SK-N-SH (cell line): ENCODE measurements at regions not wholly inside any gene's neighbourhood (a gene's known extent, or its start where the extent isn't known, plus 50 kb on each side); places are given as distances from the start of the nearest gene placed in this dataset.

Source experiments
- CTCF ChIA-PET: fragments of 300-600, 350-600 bp; formaldehyde crosslinking; extraction: SDS; loops from one replicate; lab custom pipeline; 2021; lab: Yijun Ruan, JAX
- POLR2A ChIA-PET: fragments of 350-600 bp; sonication (Branson Sonifier 250); formaldehyde crosslinking; extraction: SDS; loops from one replicate; lab custom pipeline; 2020; ENCODE audit warnings: antibody characterized with exemption, inconsistent platforms; lab: Yijun Ruan, JAX
- DNase-seq: peaks from one replicate; pipeline ENCODE4 v3.0.0; 2012
- H2AFZ ChIP-seq: fragments of 200-600 bp; sonication (generic); 2 replicates; pipeline ENCODE4 v1.8.1; 2016; ENCODE audit warnings: antibody characterized with exemption, mild to moderate bottlenecking, low read depth
- H3F3A ChIP-seq: fragments of 200-600 bp; sonication (generic); replicated peaks from 2 replicates; pipeline ENCODE3; 2016; ENCODE audit warnings: antibody characterized with exemption, mild to moderate bottlenecking; ENCODE audit not compliant: insufficient read depth
- H3K27ac ChIP-seq, 2 experiments: fragments of 200-500 bp in 1 of 2; fragments of 200-600 bp in 1 of 2; sonication (Bioruptor generic) in 1 of 2; sonication (generic), shearing (Covaris generic) in 1 of 2; 2 replicates each; pipeline versions ENCODE4 v1.5.1 to v1.6.1; 2014 to 2016; ENCODE audit warnings: low read depth in 2 of 2, inconsistent platforms in 1 of 2, low read length in 1 of 2, mild to moderate bottlenecking in 1 of 2, mixed read lengths in 1 of 2
- H3K27me3 ChIP-seq: fragments of 200-600 bp; sonication (generic), shearing (Covaris generic); 2 replicates; pipeline ENCODE4 v1.6.1; 2016; ENCODE audit warnings: mixed run types; ENCODE audit not compliant: insufficient read depth
- H3K36me3 ChIP-seq, 2 experiments: fragments of 200-500 bp in 1 of 2; fragments of 200-600 bp in 1 of 2; sonication (Bioruptor generic) in 1 of 2; sonication (generic) in 1 of 2; replicated peaks in 1 of 2; 2 replicates each; pipeline versions ENCODE3 to v1.5.1; 2014 to 2016; ENCODE audit warnings: low read length in 1 of 2, mild to moderate bottlenecking in 1 of 2; ENCODE audit not compliant: insufficient read depth in 2 of 2, control insufficient read depth in 1 of 2
- H3K4me1 ChIP-seq, 2 experiments: fragments of 200-500 bp in 1 of 2; fragments of 200-600 bp in 1 of 2; sonication (Bioruptor generic) in 1 of 2; sonication (generic), shearing (Covaris generic) in 1 of 2; 2 replicates each; pipeline versions ENCODE4 v1.5.1 to v1.6.1; 2014 to 2016; ENCODE audit warnings: low read depth in 1 of 2, low read length in 1 of 2, mixed run types in 1 of 2; ENCODE audit not compliant: insufficient read depth in 2 of 2, control insufficient read depth in 1 of 2
- H3K4me2 ChIP-seq: fragments of 200-600 bp; sonication (generic), shearing (Covaris generic); 2 replicates; pipeline ENCODE4 v1.6.1; 2017; ENCODE audit warnings: mixed run types
- H3K4me3 ChIP-seq, 2 experiments: fragments of 200-500 bp in 1 of 2; fragments of 200-600 bp in 1 of 2; sonication (Bioruptor generic) in 1 of 2; sonication (generic), shearing (Covaris generic) in 1 of 2; 2 replicates each; pipeline versions ENCODE4 v1.5.1 to v1.8.1; 2014 to 2016; ENCODE audit warnings: low read depth in 2 of 2, inconsistent platforms in 1 of 2, low read length in 1 of 2, mild to moderate bottlenecking in 1 of 2, mixed read lengths in 1 of 2, moderate library complexity in 1 of 2
- H3K79me2 ChIP-seq: fragments of 200-600 bp; sonication (generic); 2 replicates; pipeline ENCODE4 v1.8.1; 2017; ENCODE audit warnings: mild to moderate bottlenecking; ENCODE audit not compliant: insufficient read depth
- H3K9ac ChIP-seq: fragments of 200-600 bp; sonication (generic); 2 replicates; pipeline ENCODE4 v1.6.1; 2017; ENCODE audit warnings: mixed run types
- H3K9me2 ChIP-seq: fragments of 200-600 bp; sonication (generic); 2 replicates; pipeline ENCODE4 v1.6.1; 2017; ENCODE audit warnings: mixed run types
- H3K9me3 ChIP-seq: fragments of 200-600 bp; sonication (generic); 2 replicates; pipeline ENCODE4 v1.6.1; 2017; ENCODE audit warnings: mixed run types, mild to moderate bottlenecking, moderate library complexity
- H4K20me1 ChIP-seq: fragments of 200-600 bp; sonication (generic); 2 replicates; pipeline ENCODE4 v1.6.1; 2017; ENCODE audit warnings: mild to moderate bottlenecking, mixed run types; ENCODE audit not compliant: insufficient read depth
- FOSL2 ChIP-seq: IDR thresholded peaks from 2 replicates; pipeline ENCODE4 v1.4.0; 2012; ENCODE audit warnings: low read depth, mild to moderate bottlenecking, moderate library complexity, borderline replicate concordance
- FOXM1 ChIP-seq: IDR thresholded peaks from 2 replicates; pipeline ENCODE4 v1.4.0; 2012; ENCODE audit warnings: low read depth, mild to moderate bottlenecking
- MXI1 ChIP-seq: IDR thresholded peaks from 2 replicates; pipeline ENCODE4 v1.6.1; 2012; ENCODE audit warnings: mild to moderate bottlenecking, low read depth, low read length, improper control_type of control experiment
- NFIC ChIP-seq: IDR thresholded peaks from 2 replicates; pipeline ENCODE4 v1.4.0; 2012; ENCODE audit warnings: borderline replicate concordance
- RCOR1 ChIP-seq: fragments of 150-350 bp; IDR thresholded peaks from 2 replicates; pipeline ENCODE4 v1.6.1; 2017; ENCODE audit warnings: antibody characterized with exemption, low read length
- REST ChIP-seq: IDR thresholded peaks from 2 replicates; pipeline ENCODE4 v1.6.1; 2012; ENCODE audit warnings: mild to moderate bottlenecking, low read depth, low read length, moderate library complexity
- RXRA ChIP-seq: IDR thresholded peaks from 2 replicates; pipeline ENCODE4 v1.4.0; 2012; ENCODE audit warnings: low read depth, mild to moderate bottlenecking, borderline replicate concordance
- SIN3A ChIP-seq: IDR thresholded peaks from 2 replicates; pipeline ENCODE4 v1.6.1; 2012; ENCODE audit warnings: low read depth, mild to moderate bottlenecking, low read length, moderate library complexity, borderline replicate concordance
- TAF1 ChIP-seq: IDR thresholded peaks from 2 replicates; pipeline ENCODE4 v1.6.1; 2012; ENCODE audit warnings: low read depth, mild to moderate bottlenecking, low read length, moderate library complexity, borderline replicate concordance
- YY1 ChIP-seq: IDR thresholded peaks from 2 replicates; pipeline ENCODE4 v1.4.0; 2012; ENCODE audit warnings: low read depth, mild to moderate bottlenecking
- WGBS: methylation state at CpG from one replicate; pipeline ENCODE4 v1.1.6; 2017; ENCODE audit warnings: low lambda C conversion rate; 5-methylcytosine and 5-hydroxymethylcytosine counted together
- TF ChIP-seq, protein P1 (sequence below): IDR thresholded peaks from 2 replicates; pipeline ENCODE4 v1.4.0; 2012; ENCODE audit warnings: low read depth
- TF ChIP-seq, protein P2 (sequence below): IDR thresholded peaks from 2 replicates; pipeline ENCODE4 v1.4.0; 2012; ENCODE audit warnings: low read depth, borderline replicate concordance
- TF ChIP-seq, protein P3 (sequence below): IDR thresholded peaks from 2 replicates; pipeline ENCODE4; 2012
- TF ChIP-seq, protein P4 (sequence below): IDR thresholded peaks from 2 replicates; pipeline ENCODE4 v1.4.0; 2012; ENCODE audit warnings: low read depth, borderline replicate concordance

- H3K9ac ChIP-seq = no peak overlapping the region
- H3K4me1 ChIP-seq = no peaks in the 10 kb centered on the region; a peak in 1 of 4 replicates
- DNase-seq = no peak
- no peak overlapping the region for H2AFZ ChIP-seq
- H3K4me3 ChIP-seq = no peak overlapping the region
- no peaks in the 10 kb centered on the region for H4K20me1 ChIP-seq
- 82% methylated on average over 7 of the region's 7 CpGs for WGBS
- H3F3A ChIP-seq = no peaks in the 10 kb centered on the region
- H3K79me2 ChIP-seq = no peaks in the 10 kb centered on the region
- H3K4me2 ChIP-seq = no peak overlapping the region
- no peaks in the 10 kb centered on the region for H3K9me2 ChIP-seq
- no peaks in the 10 kb centered on the region for H3K9me3 ChIP-seq
- no peak overlapping the region for H3K27ac ChIP-seq
- no peaks in the 10 kb centered on the region for H3K36me3 ChIP-seq
- ChIA-PET CTCF (interaction anchor here (1.0 to 1.5 kb wide), 2 partner anchors 13 to 63 kb away, joined by 3 to 5 read pairs; no protein-coding TSS in a partner anchor), POLR2A (no interaction called here)
- TF ChIP-seq, protein P1, sequence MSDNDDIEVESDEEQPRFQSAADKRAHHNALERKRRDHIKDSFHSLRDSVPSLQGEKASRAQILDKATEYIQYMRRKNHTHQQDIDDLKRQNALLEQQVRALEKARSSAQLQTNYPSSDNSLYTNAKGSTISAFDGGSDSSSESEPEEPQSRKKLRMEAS = no peak
- TF ChIP-seq FOSL2 (no peak), YY1 (no peak), REST (no peak), NFIC (no peak), MXI1 (no peak), RXRA (no peak), RCOR1 (no peak), SIN3A (no peak)
- TF ChIP-seq, protein P2, sequence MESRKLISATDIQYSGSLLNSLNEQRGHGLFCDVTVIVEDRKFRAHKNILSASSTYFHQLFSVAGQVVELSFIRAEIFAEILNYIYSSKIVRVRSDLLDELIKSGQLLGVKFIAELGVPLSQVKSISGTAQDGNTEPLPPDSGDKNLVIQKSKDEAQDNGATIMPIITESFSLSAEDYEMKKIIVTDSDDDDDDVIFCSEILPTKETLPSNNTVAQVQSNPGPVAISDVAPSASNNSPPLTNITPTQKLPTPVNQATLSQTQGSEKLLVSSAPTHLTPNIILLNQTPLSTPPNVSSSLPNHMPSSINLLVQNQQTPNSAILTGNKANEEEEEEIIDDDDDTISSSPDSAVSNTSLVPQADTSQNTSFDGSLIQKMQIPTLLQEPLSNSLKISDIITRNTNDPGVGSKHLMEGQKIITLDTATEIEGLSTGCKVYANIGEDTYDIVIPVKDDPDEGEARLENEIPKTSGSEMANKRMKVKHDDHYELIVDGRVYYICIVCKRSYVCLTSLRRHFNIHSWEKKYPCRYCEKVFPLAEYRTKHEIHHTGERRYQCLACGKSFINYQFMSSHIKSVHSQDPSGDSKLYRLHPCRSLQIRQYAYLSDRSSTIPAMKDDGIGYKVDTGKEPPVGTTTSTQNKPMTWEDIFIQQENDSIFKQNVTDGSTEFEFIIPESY = no peak
- no peaks in the 10 kb centered on the region for H3K27me3 ChIP-seq
Observed at GRCh38 chr9:13364271-13365000, 84.9 kb upstream of the MPDZ start.

GRCh38 chr9:13361076-13361475, 81.6 kb upstream of the MPDZ start:
- Histone ChIP-seq H3K27ac (no peak overlapping the region; a peak in 1 of 4 replicates), H3K4me1 (no peaks in the 10 kb centered on the region; a peak in 1 of 4 replicates), H3F3A (peaks cover 14% of the 10 kb centered on the region), H3K36me3 (no peaks in the 10 kb centered on the region), H3K4me2 (no peak overlapping the region), H3K9me3 (no peaks in the 10 kb centered on the region), H2AFZ (no peak overlapping the region), H3K27me3 (no peaks in the 10 kb centered on the region)
- DNase-seq = no peak
- ChIA-PET CTCF (no interaction called here), POLR2A (no interaction called here)
- no peak for TF ChIP-seq FOXM1
- TF ChIP-seq, protein P3, sequence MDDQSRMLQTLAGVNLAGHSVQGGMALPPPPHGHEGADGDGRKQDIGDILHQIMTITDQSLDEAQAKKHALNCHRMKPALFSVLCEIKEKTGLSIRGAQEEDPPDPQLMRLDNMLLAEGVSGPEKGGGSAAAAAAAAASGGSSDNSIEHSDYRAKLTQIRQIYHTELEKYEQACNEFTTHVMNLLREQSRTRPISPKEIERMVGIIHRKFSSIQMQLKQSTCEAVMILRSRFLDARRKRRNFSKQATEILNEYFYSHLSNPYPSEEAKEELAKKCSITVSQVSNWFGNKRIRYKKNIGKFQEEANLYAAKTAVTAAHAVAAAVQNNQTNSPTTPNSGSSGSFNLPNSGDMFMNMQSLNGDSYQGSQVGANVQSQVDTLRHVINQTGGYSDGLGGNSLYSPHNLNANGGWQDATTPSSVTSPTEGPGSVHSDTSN = no peak
- TF ChIP-seq TAF1 = no peak
- TF ChIP-seq REST = no peak
- no peak for TF ChIP-seq YY1
- TF ChIP-seq, protein P4, sequence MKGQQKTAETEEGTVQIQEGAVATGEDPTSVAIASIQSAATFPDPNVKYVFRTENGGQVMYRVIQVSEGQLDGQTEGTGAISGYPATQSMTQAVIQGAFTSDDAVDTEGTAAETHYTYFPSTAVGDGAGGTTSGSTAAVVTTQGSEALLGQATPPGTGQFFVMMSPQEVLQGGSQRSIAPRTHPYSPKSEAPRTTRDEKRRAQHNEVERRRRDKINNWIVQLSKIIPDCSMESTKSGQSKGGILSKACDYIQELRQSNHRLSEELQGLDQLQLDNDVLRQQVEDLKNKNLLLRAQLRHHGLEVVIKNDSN = no peak
- TF ChIP-seq, all 33 proteins: peak for 0
- Histone ChIP-seq H3K9ac (no peak overlapping the region), H4K20me1 (no peaks in the 10 kb centered on the region), H3K9me2 (no peaks in the 10 kb centered on the region), H3K4me3 (no peak overlapping the region), H3K79me2 (no peaks in the 10 kb centered on the region)
